ENCODE measurements at regions not wholly inside any gene's neighbourhood (a gene's known extent, or its start where the extent isn't known, plus 50 kb on each side); places are given as distances from the start of the nearest gene placed in this dataset.
A peak's percentile ranks its signal among the peaks of the same experiment; 100 is the strongest.
"Not testable (repeated sequence)": the region's sequence is repeated elsewhere in the genome, so short reads cannot be mapped to it uniquely, and the experiment has no call there.

DNA sequence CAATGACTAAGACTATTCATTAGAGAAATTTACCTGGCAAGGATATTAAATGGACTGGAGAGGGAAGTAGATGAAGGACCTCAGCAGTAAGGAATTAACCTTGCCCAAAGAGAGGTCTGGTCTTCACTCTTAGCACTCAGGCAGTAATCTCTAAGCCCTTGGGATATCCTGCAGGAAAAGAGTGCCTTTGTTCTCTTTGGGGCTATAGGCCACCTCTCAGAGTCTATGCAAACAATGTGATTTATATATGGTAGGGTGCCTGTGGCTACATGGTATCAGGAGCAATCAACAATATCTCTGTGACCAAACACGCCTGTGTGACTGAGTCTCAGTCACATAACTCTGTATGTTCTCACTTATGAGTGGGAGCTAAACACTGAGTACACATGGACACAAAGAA is 154.7 kb upstream of the CDK1 start:
- no peak for DNase-seq (ENCODE audit: low read depth in 4 of 4, low spot score in 3 of 4)

DNA sequence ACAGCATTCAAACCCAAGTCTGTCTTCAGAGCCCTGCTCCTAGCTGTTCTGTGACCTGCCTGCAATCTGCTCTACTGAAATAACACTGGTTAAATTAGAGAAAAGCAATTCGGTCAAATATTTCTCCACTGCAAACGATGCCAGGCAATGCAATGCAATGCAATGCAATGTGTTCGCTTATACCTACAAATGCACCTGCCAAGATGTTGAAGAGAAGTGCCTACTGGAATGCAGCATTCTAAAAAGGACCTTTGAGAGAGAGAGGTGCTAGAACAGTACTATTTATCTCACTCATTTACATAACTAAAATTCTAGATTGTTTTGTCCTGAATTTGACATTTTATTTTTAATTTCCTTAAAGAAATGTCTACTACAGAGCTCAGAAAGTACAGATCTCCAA is 157.3 kb upstream of the CDK1 start:
- DNase-seq (ENCODE audit: low read depth in 4 of 4, low spot score in 3 of 4) = no peak

DNA sequence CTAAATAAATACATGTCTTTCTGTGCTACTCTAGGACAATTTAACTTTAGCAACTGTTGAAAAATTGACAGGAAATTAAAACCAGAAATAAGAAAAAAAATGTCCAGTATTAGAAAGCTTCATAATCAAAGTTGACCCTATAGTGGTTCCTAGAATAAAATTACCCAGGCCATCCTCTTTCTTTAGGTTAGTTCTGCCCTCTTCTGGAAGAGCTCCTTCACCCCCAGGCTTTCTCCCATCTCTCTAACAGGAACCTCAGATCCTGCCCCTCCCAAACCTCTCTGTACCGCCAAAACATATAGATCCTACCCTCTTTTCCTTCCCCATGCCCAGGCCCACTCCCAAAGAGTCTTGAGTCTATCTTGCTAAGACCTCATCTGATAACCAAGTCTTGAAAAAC is 159.4 kb upstream of the CDK1 start:
- no peak for DNase-seq (ENCODE audit: low read depth in 4 of 4, low spot score in 3 of 4)

DNA sequence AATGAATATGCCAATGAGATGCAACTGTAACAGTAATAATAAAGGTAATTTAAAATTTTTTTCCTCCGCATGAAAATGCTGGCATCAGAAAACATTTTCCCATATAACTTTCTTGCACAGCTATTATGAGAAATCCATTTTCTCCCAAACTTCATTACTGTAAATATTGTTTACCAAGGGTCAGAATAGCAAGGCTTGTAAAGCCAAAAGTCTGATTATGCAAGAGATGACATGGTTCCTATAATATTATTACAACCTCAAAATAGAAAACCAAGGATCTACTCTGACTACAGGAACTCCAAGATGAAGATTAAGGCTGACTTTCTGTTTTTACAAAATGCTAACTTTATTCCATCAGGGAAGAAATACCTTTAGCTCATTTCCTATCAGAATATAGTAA is 162.7 kb upstream of the CDK1 start:
- no peak for DNase-seq (ENCODE audit: low read depth in 4 of 4, low spot score in 3 of 4)

DNA sequence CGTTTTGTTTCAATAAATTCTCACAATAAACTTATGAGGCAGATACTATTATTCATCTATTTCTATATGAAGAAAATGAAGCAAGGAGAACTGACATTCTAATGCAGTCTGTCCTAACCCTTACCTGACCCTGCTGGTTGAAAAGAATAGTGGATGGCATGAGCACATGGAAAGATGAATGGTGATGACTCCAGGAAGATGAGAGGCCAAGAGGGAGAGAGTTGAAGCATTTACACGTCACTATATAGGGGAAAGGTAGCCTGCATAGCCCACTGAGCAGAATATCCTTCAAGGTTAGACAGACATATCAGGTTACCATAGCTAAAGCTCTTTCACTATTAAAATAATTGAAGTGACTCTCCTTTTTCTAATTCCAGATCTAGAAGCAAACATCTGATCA is 163.9 kb upstream of the CDK1 start:
- no peak for DNase-seq (ENCODE audit: low read depth in 4 of 4, low spot score in 3 of 4)

DNA sequence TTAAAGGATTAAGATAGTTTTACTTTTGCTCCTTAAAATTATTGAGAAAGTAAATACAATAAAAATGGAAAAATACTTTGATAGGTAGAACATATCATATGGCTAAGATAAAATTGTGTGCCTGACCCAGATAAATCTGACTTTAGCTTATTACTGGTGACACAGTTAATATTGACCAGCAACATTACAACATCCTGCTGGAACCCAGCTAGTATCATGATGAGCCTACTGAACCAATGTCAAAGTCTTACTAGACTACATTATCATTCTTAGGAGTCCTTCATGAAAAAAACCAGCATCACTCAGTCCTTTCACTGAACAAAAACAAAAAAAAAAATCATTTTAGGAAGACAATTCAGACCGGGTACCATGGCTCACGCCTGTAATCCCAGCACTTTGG is 164.8 kb upstream of the CDK1 start:
- DNase-seq (ENCODE audit: low read depth in 4 of 4, low spot score in 3 of 4) = no peak

DNA sequence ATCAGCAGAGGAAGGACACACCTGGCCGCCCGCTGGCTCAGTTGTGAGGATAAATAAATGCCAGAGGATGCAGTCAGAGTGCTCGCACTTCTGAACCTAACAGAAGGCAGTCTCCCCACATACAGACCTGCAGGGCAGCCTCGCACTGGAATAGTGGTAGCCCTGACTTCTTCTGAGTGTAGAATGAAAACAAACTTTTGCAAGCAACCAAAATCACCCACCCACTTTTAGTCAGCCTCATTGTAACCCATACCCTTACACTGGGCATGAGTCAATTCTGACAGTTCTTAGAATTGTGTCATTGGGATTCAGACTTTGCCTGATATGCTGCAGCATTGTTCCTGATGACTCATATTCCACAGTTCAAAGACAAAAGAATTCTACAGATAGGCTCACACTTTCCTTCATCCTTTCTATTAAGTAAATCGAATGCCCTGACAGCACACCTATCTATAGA is 167.0 kb upstream of the CDK1 start:
- DNase-seq (ENCODE audit: low read depth in 4 of 4, low spot score in 3 of 4) = no peak

DNA sequence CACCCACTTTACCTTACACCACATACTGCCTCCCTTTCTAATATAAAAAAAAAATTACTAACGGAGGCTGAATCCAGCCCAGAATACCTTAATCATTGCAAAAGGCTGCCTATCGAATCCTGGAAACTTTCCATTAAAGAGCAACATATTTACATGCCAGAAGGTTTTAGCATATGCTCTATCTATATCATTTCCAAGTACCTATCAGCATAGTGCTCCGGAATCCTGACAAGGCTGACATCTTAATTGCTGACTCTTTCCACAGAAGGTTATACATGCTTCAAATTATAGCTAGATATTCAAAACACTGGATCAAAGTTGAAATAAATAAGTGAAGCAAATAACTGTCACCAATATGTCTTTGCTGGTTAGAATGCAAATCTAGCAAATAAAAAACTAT is 170.9 kb upstream of the CDK1 start:
- no peak for DNase-seq (ENCODE audit: low read depth in 4 of 4, low spot score in 3 of 4)

DNA sequence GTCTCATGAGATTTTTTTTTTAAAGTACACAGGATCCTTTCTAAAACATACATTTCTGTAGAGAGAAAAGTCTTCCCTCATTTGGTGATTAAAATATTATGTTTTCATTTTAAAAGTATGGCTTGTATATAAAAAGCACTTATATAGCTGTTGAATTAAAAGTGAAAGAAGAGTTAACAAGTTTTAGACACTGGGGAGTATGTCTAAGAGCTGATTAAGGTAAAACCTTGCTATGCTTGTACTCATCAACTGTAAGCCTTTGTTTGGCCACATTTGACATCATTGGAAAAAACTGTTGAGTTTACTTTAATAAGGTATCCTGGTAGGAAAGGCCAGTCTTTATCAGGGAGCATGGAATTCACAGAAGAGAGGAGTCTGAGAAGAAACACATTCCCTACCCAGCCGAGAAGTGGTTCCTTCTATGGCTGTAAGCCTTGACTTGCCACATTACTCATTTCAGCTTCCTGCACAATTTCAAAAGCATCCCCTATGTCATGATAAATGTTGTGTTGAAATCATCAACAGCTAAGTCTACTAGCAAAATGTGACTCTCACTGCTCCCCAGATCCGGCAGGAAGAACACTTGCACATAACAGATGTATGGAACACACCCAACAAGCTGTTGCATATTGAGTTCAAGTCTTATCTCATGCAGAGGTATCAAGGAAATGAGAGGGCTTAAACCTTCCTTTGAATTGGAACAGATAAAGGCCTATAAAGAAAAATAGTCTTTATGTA is 171.8 kb upstream of the CDK1 start:
- DNase-seq (ENCODE audit: low read depth in 4 of 4, low spot score in 3 of 4) = no peak

DNA sequence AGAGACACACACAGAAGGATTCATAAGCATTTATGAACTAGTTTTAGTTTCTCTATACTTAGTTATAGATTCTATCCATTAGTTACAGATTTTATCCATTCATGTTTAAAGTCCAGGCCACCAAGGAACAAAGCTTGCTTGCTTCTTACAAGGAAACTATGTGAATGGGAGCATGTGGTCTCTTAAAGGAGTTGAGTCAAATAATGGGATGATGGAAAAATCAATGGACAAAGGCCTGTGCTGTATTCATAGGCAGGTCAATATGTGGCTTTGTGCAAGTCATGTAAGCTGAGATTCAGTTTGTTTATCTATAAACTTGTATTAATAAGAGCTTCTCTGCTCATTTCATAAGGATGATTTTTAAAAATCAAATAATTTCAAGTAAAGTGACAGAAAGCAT is 172.8 kb upstream of the CDK1 start:
- DNase-seq (ENCODE audit: low read depth in 4 of 4, low spot score in 3 of 4) = no peak

DNA sequence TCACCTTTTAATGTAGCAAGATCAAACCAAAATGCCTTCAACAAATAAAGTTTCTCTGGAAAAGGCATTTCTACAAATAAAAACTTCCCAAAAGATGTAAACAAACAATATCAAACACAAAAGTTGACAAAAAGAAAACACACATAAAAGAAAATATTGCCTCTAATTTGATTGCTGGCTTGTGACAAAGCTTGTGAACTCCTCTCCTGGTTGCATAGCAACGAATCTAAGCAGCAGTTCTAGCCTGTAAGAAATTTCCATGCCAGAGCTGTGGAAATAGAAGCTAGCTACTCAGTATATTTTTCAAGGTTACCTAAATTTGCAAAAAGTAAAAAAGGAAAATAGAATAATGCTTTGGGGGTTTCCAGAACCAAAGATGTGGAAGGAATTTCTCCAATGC is 173.9 kb upstream of the CDK1 start:
- DNase-seq (ENCODE audit: low read depth in 4 of 4, low spot score in 3 of 4) = no peak

DNA sequence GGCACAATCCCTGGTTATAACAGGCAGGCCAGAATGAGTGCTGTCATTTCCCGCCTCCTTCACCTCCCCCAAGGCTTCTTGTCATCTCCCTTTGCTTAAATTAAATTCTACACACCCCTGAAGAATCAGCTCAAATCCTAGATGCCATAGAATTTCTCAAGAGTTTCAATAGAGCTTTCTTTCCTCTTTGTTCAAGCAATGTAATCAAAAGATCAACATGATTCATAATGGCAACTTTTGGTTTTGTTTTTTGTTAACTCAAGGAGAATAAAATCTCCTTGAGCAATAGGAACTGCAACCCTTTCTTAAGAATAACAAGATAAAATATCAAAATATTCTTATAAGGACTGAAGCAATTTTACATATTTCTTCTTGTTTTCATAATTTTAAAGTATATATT is 180.8 kb upstream of the CDK1 start:
- DNase-seq (ENCODE audit: low read depth in 4 of 4, low spot score in 3 of 4) = no peak

DNA sequence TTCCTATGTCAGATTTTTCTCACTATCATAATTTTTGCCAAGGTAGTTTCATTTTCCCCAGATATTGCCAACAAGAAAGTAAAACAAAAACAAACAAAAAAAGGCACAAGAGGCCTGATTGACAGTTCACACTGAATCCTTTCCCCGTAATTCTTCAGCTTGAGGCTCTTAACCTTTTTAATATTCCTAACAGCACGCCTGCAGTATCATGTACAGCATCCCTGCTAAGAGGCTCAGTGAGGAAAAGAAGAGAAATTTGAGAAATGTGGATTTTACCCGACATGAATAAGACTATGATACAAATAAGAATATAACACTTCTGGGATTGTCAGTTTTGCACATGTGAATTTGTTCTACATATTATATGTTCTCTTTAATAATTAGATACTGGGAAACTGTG is 182.4 kb upstream of the CDK1 start:
- no peak for DNase-seq (ENCODE audit: low read depth in 4 of 4, low spot score in 3 of 4)

DNA sequence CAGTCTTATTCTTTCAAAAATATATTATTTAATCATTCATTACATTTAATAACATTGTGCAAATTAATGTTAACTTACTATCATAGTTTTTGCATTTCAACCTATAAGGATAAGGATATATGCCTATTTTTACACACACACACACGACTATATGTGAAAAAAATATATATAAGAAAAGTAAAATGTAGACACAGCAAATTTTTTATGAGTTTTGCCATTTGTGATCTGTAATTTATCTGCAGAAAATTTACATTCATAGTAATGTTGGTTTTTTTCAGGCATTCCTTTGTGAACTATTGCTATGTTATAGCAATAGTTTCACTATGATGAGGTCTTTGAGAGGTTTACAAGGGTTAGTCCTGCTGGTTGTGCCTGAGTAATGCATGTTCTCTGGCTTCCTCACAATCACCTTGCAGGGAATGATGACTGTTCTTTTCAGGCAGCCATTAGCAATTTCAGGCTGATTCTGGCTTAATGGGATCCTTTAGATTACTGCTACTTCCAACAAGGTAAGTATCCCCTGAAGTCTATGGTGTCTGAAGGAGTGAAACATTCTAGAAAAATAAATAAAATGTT is 183.7 kb upstream of the CDK1 start:
- DNase-seq (ENCODE audit: low read depth in 4 of 4, low spot score in 3 of 4) = no peak

DNA sequence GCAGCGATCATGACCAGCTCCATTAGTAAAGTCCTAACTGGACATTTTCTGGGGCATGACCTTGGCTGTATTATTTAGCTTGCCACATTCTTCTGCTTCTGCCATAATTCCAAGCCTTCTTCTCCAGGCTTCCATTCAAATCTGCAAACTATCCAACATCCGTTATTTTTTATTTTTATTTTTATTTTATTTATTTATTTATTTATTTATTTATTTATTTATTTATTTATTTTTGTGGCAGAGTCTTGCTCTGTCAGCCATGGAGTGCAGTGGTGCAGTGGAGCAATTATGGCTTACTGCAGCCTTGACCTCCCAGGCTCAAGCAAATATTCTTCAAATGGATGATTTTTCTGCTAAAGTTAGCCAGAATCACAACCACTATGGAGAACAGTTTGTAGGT is 187.2 kb upstream of the CDK1 start:
- no peak for DNase-seq (ENCODE audit: low read depth in 4 of 4, low spot score in 3 of 4)

DNA sequence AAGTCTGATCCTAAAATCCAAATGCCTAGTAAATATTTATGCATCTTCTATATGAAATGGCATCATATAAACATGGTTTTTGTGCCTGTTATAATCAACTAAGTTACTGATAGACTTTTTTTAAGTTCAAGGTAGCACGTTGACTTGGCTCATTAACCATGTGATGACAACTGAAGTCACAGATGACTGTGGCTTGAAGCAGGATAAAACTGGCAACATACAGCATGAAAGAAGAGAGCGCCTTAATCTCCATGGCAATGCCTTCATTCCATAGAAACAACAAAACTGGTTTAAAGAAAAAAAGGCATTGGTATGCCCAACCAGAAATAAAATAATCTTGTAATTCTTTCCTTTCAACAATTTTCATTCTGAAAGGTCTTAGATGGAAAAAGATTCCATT is 188.9 kb upstream of the CDK1 start:
- DNase-seq (ENCODE audit: low read depth in 4 of 4, low spot score in 3 of 4) = no peak

DNA sequence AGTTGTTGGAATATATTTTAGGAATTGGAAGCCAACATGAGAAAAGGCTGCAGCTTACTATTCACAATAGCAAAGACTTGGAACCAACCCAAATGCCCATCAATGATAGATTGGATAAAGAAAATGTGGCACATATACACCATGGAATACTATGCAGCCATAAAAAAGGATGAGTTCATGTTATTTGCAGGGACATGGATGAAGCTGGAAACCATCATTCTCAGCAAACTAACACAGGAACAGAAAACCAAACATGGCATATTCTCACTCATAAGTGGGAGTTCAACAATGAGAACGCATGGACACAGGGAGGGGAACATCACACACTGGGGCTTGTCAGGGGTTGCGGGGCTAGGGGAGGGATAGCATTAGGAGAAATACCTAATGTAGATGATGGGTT is 192.1 kb upstream of the ANK3 start:
- DNase-seq (ENCODE audit: low read depth in 4 of 4, low spot score in 3 of 4) = not testable (repeated sequence)

DNA sequence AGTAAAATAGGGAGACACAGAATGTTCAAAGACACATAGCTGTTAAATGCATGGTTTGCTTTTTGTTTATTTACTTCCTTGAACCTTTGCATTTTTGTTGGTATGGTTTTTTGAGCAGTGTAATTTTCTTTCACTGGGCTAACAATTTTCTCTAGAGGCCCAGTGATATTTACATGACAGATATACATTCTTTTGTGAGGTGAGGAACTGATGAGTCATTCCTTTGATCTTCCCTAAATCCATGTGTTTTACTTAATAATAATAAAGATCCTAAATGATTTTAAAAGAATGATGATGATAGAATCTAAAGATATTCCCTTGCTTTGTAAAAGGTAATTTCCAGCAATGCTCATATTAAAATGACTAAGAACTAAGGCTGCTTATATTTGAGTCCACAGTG is 188.5 kb upstream of the ANK3 start:
- DNase-seq (ENCODE audit: low read depth in 4 of 4, low spot score in 3 of 4) = no peak

DNA sequence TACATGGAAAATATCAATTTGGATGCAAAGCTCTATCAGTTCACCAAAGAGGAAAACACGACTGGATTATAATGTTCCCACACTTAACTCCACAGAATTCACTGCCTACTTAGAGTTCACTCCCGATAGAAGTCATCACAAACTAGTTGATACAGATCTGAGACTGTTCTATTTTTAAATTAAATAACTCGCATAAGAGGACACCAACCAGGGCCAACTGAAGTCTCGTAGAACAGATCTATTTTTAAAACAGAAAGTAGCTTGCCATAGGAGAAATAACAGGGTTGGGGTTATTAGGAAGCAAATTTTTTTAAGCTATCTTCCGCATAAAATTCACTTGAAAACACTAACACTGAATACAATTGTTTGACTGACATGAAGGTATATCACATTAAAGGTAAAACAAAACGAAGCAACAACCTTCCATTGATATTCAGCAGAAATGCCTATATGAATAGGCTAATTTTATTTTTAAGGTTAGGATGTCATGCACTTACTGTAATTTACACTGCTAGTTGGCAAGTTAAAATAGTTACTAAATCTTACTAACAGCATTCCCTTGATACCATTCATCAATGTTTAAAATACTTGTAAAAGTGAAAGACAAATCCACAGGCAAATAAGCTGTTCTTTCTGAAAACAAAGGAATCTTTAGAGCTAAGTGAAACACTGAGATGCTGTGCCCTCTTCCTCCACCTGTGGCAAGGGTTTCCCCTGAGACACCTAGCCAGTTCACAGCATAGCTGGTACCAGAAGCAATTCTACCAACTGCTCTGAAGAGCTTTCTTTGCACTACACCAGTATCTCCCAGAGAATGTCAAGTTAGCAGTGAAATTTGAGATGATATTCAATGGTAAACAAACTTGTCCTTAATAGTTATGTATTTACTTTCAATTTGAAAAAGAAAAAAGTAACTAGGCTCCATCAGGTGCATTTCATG is 186.7 kb upstream of the ANK3 start:
- DNase-seq (ENCODE audit: low read depth in 4 of 4, low spot score in 3 of 4) = no peak

DNA sequence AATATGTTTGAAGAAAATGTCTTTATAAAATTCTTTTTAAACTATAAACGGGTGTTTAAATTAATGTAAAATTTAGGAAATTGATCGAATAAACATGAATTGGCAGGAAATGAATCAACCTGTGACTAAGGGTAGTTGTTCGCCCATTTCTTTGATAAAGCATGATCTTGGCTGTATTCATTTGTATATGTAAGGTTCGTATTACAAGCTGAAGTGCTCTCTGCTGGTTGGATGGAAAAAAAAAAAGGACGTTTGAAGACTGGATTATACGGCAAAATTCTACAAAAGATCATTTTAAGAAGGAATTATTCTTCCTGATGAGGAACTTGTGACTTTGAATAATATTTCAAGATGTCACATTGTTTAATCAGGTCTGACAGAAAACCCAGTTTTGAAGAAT is 185.4 kb upstream of the ANK3 start:
- DNase-seq (ENCODE audit: low read depth in 4 of 4, low spot score in 3 of 4) = no peak

DNA sequence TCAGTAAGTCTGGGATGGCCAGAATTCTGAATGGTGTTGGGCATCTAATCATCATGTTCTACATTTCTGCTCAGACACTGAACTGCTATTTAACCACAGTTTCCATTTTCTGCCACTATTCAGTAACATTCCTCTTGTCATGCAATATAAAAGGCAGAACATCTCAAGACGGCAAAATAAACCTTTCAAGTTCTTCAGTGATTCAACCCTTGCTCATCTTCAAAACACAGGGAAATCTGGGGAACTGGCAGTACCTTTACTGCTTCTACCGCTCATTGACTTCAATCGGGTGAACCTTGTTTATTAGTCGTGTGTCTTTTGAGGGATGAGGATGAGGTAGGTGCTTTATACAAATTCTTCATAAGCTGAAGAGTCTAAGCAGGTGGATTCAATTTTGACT is 184.7 kb upstream of the ANK3 start:
- DNase-seq (ENCODE audit: low read depth in 4 of 4, low spot score in 3 of 4) = no peak

DNA sequence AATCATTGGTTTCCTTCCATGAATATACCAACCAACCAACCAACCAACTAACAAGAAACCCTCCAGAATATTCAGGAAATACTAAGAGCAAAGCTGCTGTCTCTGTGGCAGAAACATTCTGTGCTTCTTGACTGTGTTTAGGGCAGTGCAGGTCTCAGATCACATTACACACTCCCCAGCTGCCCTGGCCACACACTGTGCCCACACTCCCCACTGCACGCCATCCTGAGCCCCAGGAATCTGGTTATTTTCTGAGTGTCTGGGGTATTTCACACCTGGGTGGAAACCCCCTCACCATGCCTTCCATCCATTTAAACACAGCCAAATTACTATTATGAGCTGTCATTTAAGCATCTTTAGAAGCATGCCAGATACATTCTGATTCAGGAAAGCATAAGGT is 183.7 kb upstream of the ANK3 start:
- DNase-seq (ENCODE audit: low read depth in 4 of 4, low spot score in 3 of 4) = peak in 2 of 4 donors; percentile 35 to 36

Data from right renal pelvis (tissue), 4 donors.